ENCODE measurements at regions not wholly inside any gene's neighbourhood (a gene's known extent, or its start where the extent isn't known, plus 50 kb on each side); places are given as distances from the start of the nearest gene placed in this dataset.
"Not testable (repeated sequence)": the region's sequence is repeated elsewhere in the genome, so short reads cannot be mapped to it uniquely, and the experiment has no call there.

GRCh38 chr2:239866350-239866749 lies 158.8 kb downstream of the NDUFA10 start:
- no peak for DNase-seq (ENCODE audit: low read depth)

DNA sequence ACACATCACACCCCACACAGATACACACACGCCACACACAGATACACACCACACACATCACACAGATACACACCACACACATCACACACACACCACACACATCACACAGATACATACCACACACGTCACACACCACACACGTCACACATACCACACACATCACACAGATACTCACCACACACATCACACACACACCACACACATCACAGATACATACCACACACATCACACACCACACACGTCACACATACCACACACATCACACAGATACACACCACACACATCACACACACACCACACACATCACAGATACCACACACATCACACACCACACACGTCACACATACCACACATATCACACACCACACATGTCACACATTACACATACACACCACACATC lies 159.3 kb downstream of the NDUFA10 start:
- not testable (repeated sequence) for DNase-seq (ENCODE audit: low read depth)

- no peak for DNase-seq (ENCODE audit: low read depth)
Measured at GRCh38 chr2:239865059-239865639, 160.0 kb downstream of the NDUFA10 start.

DNA sequence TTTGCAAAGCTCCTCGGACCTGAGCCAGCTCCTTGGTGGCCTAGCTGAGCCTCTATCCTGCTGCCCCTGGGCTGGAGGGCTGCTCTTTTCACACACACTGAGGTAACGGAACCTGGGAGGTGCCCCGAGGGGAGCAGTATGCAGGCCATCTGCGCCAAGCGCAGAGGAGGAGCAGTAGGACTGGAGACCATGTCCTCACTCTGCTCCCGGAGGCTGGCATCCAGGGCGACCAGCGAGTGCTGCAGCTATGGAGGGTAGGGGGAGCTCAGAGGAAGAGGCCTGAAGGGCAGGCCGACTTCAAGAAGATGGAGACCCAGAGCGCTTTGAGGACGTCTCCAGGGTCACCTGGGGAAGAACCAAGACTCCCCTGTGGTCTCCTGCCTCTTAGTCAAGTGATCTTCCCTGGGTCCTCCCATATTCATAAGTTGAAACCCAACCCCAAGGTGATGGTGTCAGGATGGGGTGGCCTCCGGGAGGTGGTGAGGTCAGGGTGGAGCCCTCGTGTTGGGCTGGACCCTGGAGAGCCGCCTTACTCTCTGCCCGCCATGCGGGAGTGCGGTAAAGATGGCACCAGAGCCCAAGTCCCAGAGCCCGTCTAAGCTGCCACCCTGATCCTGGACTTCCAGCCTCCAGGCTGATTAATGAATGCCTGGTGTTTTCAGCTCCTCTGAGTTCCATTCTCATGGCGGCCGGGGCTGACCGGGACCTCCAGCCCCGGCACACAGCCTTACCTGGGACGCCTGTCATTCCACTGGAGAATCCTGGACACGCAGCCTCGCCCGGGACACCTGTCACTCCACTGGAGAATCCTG lies 160.7 kb downstream of the NDUFA10 start:
- no peak for DNase-seq (ENCODE audit: low read depth)

- no peak for DNase-seq (ENCODE audit: low read depth)
Measured at GRCh38 chr2:239862613-239863012, 162.5 kb downstream of the NDUFA10 start.

DNA sequence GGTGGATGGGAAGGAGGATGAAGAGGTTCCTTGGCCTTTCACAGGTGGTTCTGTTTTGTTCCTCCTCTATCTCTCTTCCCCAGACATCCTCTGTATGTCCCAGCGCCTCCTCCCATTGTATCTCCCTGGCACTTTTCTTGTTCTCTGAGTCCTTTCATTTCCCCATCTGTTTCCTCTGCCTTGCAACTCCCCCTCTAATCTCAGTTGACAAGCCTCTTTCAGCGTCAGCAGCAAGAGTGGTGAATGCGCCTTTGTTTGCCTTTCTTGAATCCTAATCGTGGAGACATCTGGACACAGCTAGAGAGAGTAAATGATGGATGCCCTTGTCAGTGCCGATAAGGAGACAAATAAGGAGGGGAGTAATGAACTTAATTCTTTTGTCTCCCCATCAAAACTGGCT lies 167.0 kb downstream of the NDUFA10 start:
- DNase-seq (ENCODE audit: low read depth) = no peak

DNA sequence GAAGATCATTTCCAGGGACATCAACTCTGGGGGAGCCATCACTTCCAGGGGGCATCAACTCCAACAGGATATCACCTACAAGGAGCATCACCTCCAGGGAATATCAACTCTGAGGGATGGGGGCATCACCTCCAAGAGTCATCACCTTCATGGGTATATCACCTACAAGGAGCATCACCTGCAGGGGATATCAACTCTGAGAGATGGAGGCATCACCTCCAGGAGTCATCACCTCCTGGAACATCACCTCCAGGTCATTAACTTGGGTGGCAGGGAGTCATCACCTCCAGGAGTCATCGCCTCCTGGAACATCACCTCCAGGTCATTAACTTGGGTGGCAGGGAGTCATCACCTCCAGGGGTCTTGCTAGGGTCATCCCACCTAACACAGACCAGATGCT lies 167.6 kb downstream of the NDUFA10 start:
- no peak for DNase-seq (ENCODE audit: low read depth)

DNA sequence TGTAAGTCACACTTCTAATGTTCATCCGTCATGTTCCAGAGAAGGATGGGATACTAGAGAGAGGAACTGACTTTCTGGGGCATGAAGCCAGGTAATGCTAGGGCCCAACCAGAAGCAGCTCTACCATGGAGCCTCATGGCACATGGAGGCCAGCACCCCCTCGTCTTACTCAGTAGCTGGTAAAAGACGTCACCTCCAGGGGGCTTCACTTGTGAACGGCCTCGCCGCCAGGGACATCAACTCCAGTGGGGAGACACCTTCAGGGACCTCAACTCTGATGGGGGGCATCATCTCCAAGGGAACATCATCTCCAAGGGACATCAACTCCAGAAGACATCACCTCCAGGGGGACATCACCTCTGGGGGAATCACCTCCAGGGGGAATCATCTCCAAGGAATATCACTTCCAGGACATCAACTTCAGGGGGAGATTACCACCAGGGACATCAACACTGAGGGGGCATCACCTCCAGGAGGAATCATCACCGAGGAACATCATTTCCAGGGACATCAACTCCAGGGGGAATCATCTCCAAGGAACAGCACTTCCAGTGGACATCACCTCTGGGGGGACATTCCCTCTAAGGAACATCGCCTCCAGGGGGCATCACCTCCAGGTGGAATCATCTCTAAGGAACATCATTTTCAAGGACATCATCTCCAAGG lies 168.4 kb downstream of the NDUFA10 start:
- no peak for DNase-seq (ENCODE audit: low read depth)

- no peak for DNase-seq (ENCODE audit: low read depth)
Measured at GRCh38 chr2:239855863-239856587, 169.1 kb downstream of the NDUFA10 start.

- no peak for DNase-seq (ENCODE audit: low read depth)
Measured at GRCh38 chr2:239854596-239854995, 170.5 kb downstream of the NDUFA10 start.

GRCh38 chr2:239853706-239854327 lies 171.3 kb downstream of the NDUFA10 start:
- no peak for DNase-seq (ENCODE audit: low read depth)

DNA sequence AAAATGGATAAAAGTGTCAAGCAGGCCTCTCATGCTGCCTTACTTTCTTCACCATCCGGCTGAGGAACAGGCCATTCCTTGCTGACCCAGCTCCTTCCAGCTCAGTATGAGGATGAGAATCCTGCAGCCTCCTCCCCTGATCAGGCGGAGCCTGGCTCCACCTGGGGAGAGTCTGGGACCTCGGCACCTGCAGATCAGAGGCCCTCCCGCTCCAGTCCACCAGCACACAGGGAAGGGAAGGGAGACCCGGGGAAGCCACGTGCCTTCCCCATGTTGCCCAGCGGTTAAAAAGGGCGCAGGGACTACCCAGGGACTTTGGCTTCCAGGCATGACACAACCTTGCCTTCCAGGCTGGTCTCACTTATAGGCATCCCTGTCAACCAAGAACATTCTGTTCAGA lies 172.0 kb downstream of the NDUFA10 start:
- DNase-seq (ENCODE audit: low read depth) = no peak

GRCh38 chr2:239852272-239852671 lies 172.9 kb downstream of the NDUFA10 start:
- no peak for DNase-seq (ENCODE audit: low read depth)

- no peak for DNase-seq (ENCODE audit: low read depth)
Measured at GRCh38 chr2:239846789-239847676, 178.1 kb downstream of the NDUFA10 start.

DNA sequence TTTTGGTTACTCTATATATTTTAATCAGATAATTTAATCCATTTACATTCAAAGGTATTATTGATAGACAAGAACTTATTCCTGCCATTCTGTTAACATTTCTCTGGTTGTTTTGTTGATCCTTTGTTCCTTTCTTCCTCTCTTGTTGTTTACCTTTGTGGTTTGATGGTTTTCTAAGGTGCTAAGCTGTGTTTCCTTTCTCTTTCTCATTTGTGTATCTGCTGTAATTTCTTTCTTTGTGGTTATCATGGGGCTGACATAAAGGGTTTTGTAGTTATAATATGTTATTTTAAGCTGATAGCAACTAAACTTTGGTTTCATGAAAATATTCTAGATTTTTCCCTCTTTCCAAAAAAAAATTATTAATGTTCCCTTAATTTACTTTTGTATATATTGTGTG lies 179.2 kb downstream of the NDUFA10 start:
- no peak for DNase-seq (ENCODE audit: low read depth)

DNA sequence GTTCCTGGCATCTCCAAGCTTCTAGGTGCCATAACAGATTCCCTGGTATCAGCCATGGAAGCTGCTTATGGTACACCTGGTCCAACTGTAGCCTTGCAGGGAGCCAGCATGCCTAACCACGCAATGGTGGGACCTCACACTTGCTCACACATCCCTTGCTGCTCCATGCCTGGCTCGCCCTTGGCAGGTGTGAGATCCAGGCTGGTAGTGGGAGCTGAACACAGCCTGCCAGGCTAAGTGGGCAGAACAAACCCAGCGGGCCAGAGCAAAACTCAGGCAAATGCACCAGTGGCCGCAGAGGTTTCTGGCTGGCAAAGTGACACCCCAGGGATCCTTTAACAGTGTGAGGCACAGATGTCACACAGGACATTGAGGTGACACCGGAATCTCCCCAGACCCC lies 185.8 kb downstream of the NDUFA10 start:
- no peak for DNase-seq (ENCODE audit: low read depth)

DNA sequence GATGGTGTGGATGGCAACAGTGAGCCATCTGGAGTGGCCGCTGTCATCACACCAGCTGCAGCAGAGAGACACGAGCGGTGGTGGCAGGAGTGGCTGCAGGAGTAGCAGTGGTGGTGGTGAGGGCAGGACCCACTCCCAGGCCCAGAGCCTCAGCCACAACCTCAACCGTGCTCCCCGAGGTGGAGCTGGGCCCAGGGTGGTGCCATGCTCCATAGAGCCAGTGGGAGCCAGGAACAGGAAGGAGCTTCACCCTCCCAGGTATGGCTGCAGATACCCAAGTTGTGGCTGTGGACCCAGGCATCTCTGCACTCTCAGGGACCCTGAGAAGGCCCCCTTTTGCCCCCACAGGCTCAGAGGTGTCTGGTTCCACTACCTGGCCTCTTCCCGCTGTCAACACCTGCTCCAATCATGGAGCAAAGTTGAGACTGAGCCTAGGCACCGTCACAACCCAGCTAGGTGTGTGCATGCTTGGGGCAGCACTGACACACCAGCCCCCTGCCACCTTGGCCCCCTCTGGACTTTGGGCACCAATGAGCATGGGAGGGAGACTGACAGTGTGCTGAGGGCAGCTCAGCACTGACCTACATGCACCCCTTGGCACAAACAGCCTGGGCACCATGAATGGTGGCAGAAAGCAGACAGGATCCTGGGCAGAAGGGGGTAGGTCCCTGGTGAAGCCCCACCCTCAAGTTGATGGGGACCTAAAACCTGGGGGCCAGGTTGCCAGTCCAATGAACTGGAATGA lies 188.9 kb downstream of the NDUFA10 start:
- no peak for DNase-seq (ENCODE audit: low read depth)

- no peak for DNase-seq (ENCODE audit: low read depth)
Measured at GRCh38 chr2:239835056-239835455, 190.1 kb downstream of the NDUFA10 start.

DNA sequence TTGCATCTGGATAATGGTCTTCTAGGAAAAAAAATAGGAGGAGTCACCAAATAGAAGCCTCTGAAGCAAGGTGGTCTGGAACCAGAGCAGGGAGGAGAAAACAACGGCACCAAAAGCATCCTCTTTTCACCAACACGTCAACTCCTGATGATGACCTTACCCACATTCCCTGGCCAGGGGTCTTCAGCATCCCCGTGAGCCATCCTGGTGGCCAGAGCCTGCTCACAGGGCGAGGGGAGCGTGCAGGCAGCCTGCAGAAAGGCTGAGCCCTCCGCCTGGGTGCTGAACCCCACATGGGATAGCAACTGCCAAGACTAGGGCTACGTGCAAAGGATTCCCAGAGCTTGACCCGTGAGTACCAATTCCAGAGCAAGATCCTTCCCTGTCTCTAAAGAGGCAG lies 191.0 kb downstream of the NDUFA10 start:
- no peak for DNase-seq (ENCODE audit: low read depth)
